ENCODE measurements at regions not wholly inside any gene's neighbourhood (a gene's known extent, or its start where the extent isn't known, plus 50 kb on each side); places are given as distances from the start of the nearest gene placed in this dataset.
"Not testable (repeated sequence)": the region's sequence is repeated elsewhere in the genome, so short reads cannot be mapped to it uniquely, and the experiment has no call there.

DNA sequence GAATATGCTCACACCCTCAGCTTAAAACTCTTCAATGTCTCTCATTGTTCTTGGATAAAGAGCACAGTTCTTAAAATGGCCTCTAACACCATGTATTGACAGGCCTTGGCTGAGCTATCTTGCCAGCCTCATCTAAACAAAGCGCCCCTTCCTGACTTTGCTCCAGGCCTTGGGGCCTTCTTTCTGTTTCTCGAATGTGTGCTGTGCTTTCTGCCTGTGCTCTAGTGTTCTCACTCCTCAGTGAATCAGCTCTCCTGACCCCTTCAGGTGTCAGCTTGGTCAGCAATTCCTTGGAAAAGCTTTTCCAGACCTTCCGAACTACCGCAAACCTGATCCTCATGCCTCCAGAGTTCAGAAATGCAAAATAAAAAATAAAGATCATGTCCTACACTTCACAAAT, 346.3 kb upstream of the FSTL5 start:
- H3K9me3 Mint-ChIP-seq = no peaks in the 10 kb centered on the region
- no peaks in the 10 kb centered on the region for H3K36me3 Mint-ChIP-seq (ENCODE audit: insufficient read depth)
- DNase-seq (ENCODE audit: low spot score in 2 of 2) = no peak
- H3K4me1 Mint-ChIP-seq = no peaks in the 10 kb centered on the region
- H3K4me3 Mint-ChIP-seq = no peak overlapping the region
- no peaks in the 10 kb centered on the region for H3K27me3 Mint-ChIP-seq
- no peak for ATAC-seq (replicated peaks; ENCODE audit: extremely low read depth, poor library complexity, severe bottlenecking)
- H3K27ac Mint-ChIP-seq (ENCODE audit: low read depth) = no peak overlapping the region

DNA sequence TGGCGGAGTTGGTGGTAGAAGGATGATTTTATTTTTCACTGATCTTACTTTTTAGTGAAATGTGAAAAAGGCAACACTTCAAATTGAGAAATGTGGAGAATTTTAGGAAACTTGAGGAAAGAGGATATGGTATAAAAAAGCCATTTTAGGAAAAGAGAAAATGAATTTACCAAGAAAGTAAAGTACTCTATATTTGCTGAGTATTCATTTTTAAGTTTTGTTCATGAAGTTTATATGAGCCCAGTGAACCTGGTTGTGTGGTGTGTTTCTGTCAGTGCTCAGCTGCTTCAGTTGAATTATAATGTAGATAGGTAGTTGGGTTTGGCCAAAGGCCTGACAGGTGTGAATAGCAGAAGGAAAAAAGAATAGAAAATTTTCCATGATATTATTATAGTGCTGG, 345.5 kb upstream of the FSTL5 start:
- H3K27me3 Mint-ChIP-seq = no peaks in the 10 kb centered on the region
- no peaks in the 10 kb centered on the region for H3K36me3 Mint-ChIP-seq (ENCODE audit: insufficient read depth)
- no peaks in the 10 kb centered on the region for H3K4me1 Mint-ChIP-seq
- DNase-seq (ENCODE audit: low spot score in 2 of 2) (no peak), ATAC-seq (replicated peaks; ENCODE audit: extremely low read depth, poor library complexity, severe bottlenecking) (no peak)
- no peak overlapping the region for H3K4me3 Mint-ChIP-seq
- no peaks in the 10 kb centered on the region for H3K9me3 Mint-ChIP-seq
- H3K27ac Mint-ChIP-seq (ENCODE audit: low read depth) = no peak overlapping the region

DNA sequence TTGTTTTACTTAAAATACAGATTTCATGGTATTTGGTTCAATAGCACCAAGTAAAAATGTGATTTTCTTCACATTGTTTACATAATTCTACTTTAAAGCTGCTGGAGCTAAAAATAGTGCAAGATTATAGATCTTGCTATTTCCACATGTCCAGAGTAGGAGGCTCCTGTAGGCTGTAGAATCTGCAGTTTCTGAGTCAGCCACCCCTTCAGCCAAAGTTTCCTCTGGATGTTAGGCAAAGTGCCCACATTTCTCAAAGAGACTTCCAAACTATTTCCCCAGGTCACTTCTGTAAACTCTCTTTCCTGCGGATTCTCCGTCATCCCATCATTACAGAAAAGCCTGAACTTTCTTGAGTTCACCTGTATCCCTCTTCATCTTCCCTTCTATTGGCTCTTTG, 342.5 kb upstream of the FSTL5 start:
- no peak for ATAC-seq (replicated peaks; ENCODE audit: extremely low read depth, poor library complexity, severe bottlenecking)

DNA sequence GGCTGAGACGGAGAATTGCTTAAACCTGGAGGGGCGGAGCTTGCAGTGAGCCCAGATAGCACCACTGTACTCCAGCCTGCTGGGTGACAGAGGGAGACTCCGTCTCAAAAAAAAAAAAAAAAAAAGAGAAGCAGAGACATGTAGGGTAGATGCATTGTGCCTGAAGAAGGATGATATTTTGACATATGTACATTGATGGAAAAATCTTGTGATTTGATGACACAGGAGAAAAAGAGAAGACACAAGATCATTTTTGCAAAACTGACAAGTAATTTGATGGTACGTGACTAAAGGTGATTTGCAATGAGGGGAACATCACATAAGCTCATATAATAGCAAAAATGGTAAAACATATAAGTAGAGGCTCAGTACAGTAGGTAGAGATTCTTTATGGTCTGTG, 340.1 kb upstream of the FSTL5 start:
- no peak overlapping the region for H3K27ac Mint-ChIP-seq (ENCODE audit: low read depth)
- H3K27me3 Mint-ChIP-seq = no peaks in the 10 kb centered on the region
- no peaks in the 10 kb centered on the region for H3K4me1 Mint-ChIP-seq
- no peaks in the 10 kb centered on the region for H3K36me3 Mint-ChIP-seq (ENCODE audit: insufficient read depth)
- no peak for DNase-seq (ENCODE audit: low spot score in 2 of 2)
- no peaks in the 10 kb centered on the region for H3K9me3 Mint-ChIP-seq
- no peak overlapping the region for H3K4me3 Mint-ChIP-seq
- ATAC-seq (replicated peaks; ENCODE audit: extremely low read depth, poor library complexity, severe bottlenecking) = no peak

More for the DNA sequence above, 342.5 kb upstream of the FSTL5 start:
- Mint-ChIP-seq H3K27ac (ENCODE audit: low read depth) (no peak overlapping the region), H3K36me3 (ENCODE audit: insufficient read depth) (no peaks in the 10 kb centered on the region), H3K9me3 (no peaks in the 10 kb centered on the region), H3K4me3 (no peak overlapping the region), H3K27me3 (no peaks in the 10 kb centered on the region), H3K4me1 (no peaks in the 10 kb centered on the region)
- DNase-seq (ENCODE audit: low spot score in 2 of 2) = no peak

DNA sequence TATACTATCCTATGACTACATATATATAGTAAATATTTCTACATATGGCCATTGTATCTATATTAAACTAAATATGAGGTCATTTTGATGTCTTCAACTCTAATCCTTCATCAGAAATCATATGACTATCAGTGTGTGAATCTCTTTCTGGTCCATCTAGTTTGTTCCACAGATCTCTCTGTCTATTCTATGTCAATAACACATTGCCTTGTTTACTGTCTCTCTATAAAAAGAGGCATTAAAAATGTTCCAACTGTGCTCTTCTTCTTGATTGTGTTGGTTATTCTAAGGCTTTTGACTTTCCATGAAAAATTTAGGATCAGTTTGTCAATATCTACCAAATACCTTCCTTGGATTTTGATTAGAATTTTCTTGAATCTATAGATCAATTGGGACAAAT, 338.3 kb upstream of the FSTL5 start:
- H3K4me3 Mint-ChIP-seq = no peak overlapping the region
- DNase-seq (ENCODE audit: low spot score in 2 of 2) = no peak
- no peak overlapping the region for H3K27ac Mint-ChIP-seq (ENCODE audit: low read depth)
- no peaks in the 10 kb centered on the region for H3K4me1 Mint-ChIP-seq
- H3K9me3 Mint-ChIP-seq = no peaks in the 10 kb centered on the region
- ATAC-seq (replicated peaks; ENCODE audit: extremely low read depth, poor library complexity, severe bottlenecking) = no peak
- H3K36me3 Mint-ChIP-seq (ENCODE audit: insufficient read depth) = no peaks in the 10 kb centered on the region
- no peaks in the 10 kb centered on the region for H3K27me3 Mint-ChIP-seq

DNA sequence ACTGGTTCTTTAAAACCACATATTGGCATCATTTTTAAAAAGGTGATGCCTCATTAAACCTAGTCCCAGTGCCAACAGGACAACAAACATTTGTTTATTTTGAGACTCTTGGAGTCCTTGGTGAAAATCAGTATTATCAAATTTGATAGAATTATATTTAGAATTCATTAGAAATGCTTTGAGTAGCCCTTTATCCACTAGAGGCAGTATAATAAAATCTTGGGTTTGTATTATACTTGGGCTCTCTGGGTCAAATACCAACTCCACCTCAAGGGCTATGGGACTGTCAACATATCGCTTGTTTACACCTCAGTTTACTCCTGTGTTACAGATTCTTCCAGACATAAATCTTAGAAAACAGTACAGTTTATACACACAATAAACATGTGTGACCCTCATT, 335.7 kb upstream of the FSTL5 start:
- Mint-ChIP-seq H3K4me3 (no peak overlapping the region), H3K27ac (ENCODE audit: low read depth) (no peak overlapping the region), H3K27me3 (no peaks in the 10 kb centered on the region), H3K4me1 (no peaks in the 10 kb centered on the region), H3K36me3 (ENCODE audit: insufficient read depth) (no peaks in the 10 kb centered on the region), H3K9me3 (no peaks in the 10 kb centered on the region)
- DNase-seq (ENCODE audit: low spot score in 2 of 2) (no peak), ATAC-seq (replicated peaks; ENCODE audit: extremely low read depth, poor library complexity, severe bottlenecking) (no peak)

DNA sequence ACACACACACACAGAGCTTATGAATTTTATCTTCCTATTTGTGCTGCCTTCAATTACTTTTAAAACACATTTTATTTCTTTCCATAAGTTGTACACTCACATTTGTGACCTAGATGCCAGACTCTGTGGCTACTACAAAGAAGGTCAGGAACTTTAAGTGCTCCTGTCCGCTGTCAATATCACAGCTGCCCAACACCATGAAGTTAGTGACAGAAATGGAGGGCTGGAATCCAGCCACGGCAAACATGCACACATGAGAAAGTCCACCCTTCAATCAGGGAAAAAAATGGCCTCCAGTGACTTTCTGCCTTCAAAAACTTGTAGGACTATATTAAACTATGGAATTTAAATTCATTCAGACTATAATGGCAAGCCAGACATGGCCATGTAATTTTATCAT, 334.4 kb upstream of the FSTL5 start:
- Mint-ChIP-seq H3K9me3 (no peaks in the 10 kb centered on the region), H3K36me3 (ENCODE audit: insufficient read depth) (no peaks in the 10 kb centered on the region), H3K27ac (ENCODE audit: low read depth) (no peak overlapping the region), H3K4me3 (no peak overlapping the region), H3K4me1 (no peaks in the 10 kb centered on the region), H3K27me3 (no peaks in the 10 kb centered on the region)
- no peak for DNase-seq (ENCODE audit: low spot score in 2 of 2)
- no peak for ATAC-seq (replicated peaks; ENCODE audit: extremely low read depth, poor library complexity, severe bottlenecking)

DNA sequence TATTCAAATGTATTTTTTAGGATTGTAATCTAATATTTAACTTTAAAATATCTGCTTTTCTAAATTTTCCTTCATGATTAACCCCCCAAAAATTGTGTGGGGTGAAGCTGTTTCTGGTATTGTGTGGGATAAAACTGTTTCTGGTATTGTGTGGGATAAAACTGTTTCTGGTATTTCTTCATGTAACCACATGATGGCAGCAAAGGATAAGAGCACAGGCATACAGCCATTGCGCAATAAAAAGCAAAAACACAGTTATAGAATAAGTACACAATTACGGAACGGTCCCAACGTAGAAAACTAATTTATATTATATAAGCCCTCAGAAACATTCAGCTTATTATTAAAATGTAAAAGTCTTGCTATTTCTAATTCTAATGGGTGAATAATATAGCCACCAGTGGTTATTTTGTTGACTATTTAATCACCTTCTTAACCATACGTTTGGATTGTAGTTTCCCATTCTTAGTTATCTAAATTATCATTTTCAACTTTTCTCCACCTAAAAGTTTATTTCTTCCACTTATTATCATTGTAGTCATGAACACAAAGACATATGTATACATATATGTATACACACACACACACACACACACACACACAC, 333.9 kb upstream of the FSTL5 start:
- Mint-ChIP-seq H3K27me3 (no peaks in the 10 kb centered on the region), H3K36me3 (ENCODE audit: insufficient read depth) (no peaks in the 10 kb centered on the region), H3K27ac (ENCODE audit: low read depth) (no peak overlapping the region), H3K9me3 (no peaks in the 10 kb centered on the region), H3K4me3 (no peak overlapping the region), H3K4me1 (no peaks in the 10 kb centered on the region)
- ATAC-seq (replicated peaks; ENCODE audit: extremely low read depth, poor library complexity, severe bottlenecking) = peak; percentile 36
- DNase-seq (ENCODE audit: low spot score in 2 of 2) = no peak

DNA sequence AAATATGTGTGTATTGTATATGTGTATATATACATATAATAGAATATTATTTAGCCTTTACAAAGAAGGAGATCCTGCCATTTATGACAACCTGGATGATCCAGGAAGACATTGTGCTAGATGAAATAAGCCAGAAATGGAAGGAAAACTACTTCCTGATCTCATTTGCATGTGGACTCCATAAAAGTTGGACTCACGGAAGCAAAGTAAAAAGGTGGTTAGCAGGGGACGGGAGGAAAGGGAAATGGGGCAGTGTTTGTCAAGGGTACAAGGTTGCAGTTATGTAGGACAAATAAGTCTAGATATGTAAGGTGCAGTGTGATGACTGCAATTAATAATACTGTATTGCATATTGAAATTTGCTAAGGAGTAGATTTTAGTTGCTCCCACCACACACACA, 331.1 kb upstream of the FSTL5 start:
- ATAC-seq (replicated peaks; ENCODE audit: extremely low read depth, poor library complexity, severe bottlenecking) (no peak), DNase-seq (ENCODE audit: low spot score in 2 of 2) (no peak)
- Mint-ChIP-seq H3K4me1 (no peaks in the 10 kb centered on the region), H3K36me3 (ENCODE audit: insufficient read depth) (no peaks in the 10 kb centered on the region), H3K27me3 (no peaks in the 10 kb centered on the region), H3K9me3 (no peaks in the 10 kb centered on the region), H3K27ac (ENCODE audit: low read depth) (no peak overlapping the region), H3K4me3 (no peak overlapping the region)

DNA sequence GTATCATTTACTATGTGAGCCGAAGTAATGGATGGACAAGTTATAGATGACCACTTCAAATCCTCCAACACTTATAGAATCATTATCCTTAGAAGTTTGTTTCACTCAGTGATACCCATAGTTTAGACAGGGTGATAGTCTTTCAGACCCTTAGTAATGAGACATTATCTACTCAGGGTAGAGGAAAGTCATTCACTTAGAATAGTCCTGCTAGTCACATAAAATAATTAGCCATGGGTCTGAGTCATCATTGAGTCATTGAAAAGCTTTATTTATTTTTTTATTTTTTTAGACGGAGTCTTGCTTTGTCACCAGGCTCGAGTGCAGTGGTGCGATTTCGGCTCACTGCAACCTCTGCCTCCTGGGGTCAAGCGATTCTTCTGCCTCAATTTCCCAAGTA, 321.7 kb upstream of the FSTL5 start:
- H3K4me3 Mint-ChIP-seq = no peak overlapping the region
- H3K27ac Mint-ChIP-seq (ENCODE audit: low read depth) = no peak overlapping the region
- ATAC-seq (replicated peaks; ENCODE audit: extremely low read depth, poor library complexity, severe bottlenecking) (no peak), DNase-seq (ENCODE audit: low spot score in 2 of 2) (no peak)
- H3K36me3 Mint-ChIP-seq (ENCODE audit: insufficient read depth) = no peaks in the 10 kb centered on the region
- no peaks in the 10 kb centered on the region for H3K27me3 Mint-ChIP-seq
- H3K9me3 Mint-ChIP-seq = no peaks in the 10 kb centered on the region
- H3K4me1 Mint-ChIP-seq = no peaks in the 10 kb centered on the region

DNA sequence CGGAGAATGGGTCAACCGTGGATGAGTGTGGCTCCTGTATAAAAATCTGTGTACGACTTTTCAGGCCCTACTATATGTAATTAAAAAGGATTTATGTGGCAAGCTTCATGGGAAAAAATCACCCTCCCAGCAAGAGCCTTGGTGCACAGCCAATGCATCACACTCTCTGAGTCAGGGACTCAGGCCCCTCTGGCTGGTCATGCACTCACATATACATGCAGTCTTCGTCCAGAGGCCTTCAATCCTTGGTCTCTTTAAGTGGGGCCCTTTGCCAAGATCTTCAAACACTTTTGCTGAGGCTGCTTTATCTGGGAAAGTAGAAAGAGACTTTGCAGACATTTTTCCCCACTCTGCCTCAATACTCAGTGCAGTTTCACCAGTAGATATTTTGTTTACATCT, 311.4 kb upstream of the FSTL5 start:
- no peak for DNase-seq (ENCODE audit: low spot score in 2 of 2)
- Mint-ChIP-seq H3K9me3 (peaks cover 6% of the 10 kb centered on the region), H3K27ac (ENCODE audit: low read depth) (no peak overlapping the region), H3K4me3 (no peak overlapping the region), H3K4me1 (no peaks in the 10 kb centered on the region), H3K27me3 (no peaks in the 10 kb centered on the region), H3K36me3 (ENCODE audit: insufficient read depth) (no peaks in the 10 kb centered on the region)
- no peak for ATAC-seq (replicated peaks; ENCODE audit: extremely low read depth, poor library complexity, severe bottlenecking)

DNA sequence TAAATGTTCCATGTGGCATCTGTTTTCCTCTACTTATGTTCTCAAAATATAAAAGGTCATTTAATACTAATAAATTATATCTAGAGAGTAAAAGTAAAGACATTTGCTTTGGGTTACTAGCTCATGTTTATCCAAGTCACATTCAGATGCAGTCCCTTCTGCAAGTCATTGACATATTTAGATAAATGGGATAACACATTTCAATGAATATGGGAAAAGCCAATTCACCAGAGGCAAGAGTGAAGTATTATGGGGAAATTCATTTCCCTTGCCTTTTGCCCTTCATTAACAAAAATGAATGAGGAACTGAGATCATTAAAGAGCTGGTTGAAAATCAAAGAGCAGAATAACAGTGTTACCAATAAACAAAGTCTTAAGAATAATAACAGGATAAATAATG, 306.2 kb upstream of the FSTL5 start:
- no peak for ATAC-seq (replicated peaks; ENCODE audit: extremely low read depth, poor library complexity, severe bottlenecking)
- Mint-ChIP-seq H3K36me3 (ENCODE audit: insufficient read depth) (no peaks in the 10 kb centered on the region), H3K4me1 (no peaks in the 10 kb centered on the region), H3K27ac (ENCODE audit: low read depth) (no peak overlapping the region), H3K27me3 (no peaks in the 10 kb centered on the region), H3K9me3 (peaks cover 15% of the 10 kb centered on the region), H3K4me3 (no peak overlapping the region)
- DNase-seq (ENCODE audit: low spot score in 2 of 2) = no peak

DNA sequence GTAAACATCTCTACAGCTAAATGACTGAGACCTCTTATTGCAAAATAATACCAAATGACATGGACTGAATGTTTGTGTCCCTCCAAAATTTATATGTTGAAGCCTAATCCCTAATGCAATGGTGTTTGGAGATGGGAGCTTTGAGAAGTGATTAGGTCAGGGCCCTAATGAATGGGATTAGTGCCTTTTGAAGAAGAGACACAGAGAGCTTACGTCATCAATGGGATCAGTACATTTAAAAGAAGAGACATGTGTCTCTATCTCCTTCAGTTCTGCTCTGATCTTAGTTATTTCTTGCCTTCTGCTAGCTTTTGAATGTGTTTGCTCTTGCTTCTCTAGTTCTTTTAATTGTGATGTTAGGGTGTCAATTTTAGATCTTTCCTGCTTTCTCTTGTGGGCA, 301.6 kb upstream of the FSTL5 start:
- ATAC-seq (replicated peaks; ENCODE audit: extremely low read depth, poor library complexity, severe bottlenecking); H3K4me1 Mint-ChIP-seq: not testable (repeated sequence)

DNA sequence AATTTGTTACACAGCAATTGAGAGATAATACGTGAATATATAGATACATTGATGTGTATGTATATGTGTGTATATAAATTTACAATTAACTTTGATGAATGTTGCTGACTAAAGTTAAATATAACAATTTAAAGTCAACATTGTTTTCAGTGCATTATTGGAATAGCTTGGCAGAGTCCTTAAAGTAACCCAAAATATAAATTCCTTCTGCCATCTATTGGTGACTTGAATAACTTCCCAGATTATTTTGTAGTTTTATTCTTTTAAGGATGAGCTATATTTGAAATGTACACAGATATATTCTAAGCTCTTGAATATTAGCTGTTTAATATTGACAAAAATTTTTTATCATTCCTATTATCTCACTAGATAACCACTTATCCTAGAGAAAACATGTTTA, 298.2 kb upstream of the FSTL5 start:
- ATAC-seq (replicated peaks; ENCODE audit: extremely low read depth, poor library complexity, severe bottlenecking) = no peak
- Mint-ChIP-seq H3K4me1 (no peaks in the 10 kb centered on the region), H3K4me3 (no peak overlapping the region), H3K27me3 (no peaks in the 10 kb centered on the region), H3K27ac (ENCODE audit: low read depth) (no peak overlapping the region), H3K36me3 (ENCODE audit: insufficient read depth) (peaks cover 2% of the 10 kb centered on the region), H3K9me3 (peaks cover 6% of the 10 kb centered on the region)
- no peak for DNase-seq (ENCODE audit: low spot score in 2 of 2)

More for the DNA sequence above, 301.6 kb upstream of the FSTL5 start:
- peaks cover 15% of the 10 kb centered on the region for H3K9me3 Mint-ChIP-seq
- not testable (repeated sequence) for H3K27ac Mint-ChIP-seq (ENCODE audit: low read depth); H3K27me3 Mint-ChIP-seq; H3K4me3 Mint-ChIP-seq; DNase-seq (ENCODE audit: low spot score in 2 of 2); H3K36me3 Mint-ChIP-seq (ENCODE audit: insufficient read depth)

All from central memory CD8-positive, alpha-beta T cell (primary cell).